ENCODE measurements at regions not wholly inside any gene's neighbourhood (a gene's known extent, or its start where the extent isn't known, plus 50 kb on each side); places are given as distances from the start of the nearest gene placed in this dataset.

DNA sequence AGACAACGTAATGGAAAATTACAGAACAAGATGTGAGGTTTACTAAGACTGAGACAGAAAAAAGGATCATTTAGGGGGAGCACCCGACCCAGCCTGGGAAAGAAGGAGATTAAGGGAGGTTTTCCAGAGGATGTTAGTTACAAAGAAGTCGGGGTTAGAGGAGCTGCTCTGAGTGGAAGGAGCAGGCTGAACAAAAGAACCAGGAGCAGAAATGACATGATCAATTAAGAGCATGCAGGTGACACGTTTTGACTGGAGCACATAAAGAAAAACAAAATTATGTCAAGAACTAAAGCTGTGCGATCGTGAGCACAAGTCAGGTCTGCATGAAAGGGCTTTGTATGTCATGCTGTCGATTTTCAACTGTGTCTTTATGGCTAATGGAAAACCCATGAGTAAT lies 417.3 kb upstream of the MARCKS start:
- DNase-seq = no peak

DNA sequence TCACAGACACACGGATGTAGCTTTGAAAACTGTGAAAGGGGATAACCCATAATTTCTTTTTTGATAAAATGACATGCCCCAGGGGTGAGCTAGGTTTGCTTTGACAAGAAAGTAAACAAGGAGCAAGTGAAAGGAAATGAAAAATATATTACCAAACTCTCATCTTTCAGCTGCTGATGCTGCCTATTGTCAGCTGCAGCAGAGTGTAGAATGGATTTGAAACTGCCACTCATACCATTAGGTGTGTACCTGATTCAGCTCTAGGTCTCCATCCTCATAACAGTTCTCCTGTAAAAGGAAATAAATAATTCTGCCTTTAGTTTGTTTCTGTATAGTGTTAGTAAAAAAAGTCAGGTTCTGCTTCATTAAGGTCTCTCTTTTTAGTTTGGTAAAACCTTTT lies 415.1 kb upstream of the MARCKS start:
- DNase-seq = no peak

DNA sequence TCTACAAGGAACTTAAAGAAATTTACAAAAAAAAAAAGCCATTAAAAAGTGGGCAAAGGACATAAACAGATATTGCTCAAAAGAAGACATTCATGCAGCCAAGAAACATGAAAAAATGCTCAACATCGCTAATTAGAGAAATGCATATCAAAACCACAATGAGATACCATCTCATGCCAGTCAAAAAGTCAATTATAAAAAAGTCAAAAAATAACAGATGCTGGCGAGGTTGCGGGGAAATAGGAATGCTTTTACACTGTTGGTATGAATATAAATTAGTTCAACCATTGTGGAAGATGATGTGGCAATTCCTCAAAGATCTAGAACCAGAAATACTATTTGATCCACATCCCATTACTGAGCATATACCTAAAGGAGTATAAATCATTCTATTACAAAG lies 411.9 kb upstream of the MARCKS start:
- DNase-seq = no peak

DNA sequence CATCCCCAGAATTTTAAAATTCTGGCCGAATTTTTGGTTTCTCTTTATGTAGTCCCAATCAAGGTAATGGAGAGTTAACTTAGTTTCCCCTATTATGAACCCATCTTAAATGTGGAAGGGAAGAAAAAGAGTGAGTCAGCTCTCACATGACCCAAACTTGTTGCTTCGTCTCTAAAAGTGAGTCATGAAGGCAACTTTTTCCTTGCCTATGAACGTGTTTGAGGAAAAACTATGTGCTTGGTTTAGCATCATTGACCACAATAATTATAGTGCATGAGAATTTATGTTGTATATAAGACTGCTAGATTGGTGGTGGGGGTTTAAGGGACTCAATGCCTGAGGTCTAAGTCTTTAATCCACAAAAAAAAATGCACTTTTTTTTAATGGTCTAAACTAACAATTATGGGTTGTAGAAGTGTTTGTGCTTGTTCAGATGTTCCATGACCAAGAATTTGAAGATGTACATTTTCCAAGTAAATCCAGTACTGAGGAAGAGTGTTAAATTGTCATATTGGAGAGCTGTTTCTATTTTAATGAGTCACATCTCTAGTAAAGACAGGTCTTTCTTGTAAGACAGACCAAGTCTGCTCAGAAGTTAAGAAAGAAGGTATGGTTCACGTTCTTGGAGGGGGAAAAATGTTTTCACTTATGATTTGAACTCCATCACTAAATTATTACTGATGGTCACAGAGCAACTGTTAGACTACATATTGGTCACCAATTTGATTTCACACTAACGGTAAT lies 409.9 kb upstream of the MARCKS start:
- DNase-seq = no peak

DNA sequence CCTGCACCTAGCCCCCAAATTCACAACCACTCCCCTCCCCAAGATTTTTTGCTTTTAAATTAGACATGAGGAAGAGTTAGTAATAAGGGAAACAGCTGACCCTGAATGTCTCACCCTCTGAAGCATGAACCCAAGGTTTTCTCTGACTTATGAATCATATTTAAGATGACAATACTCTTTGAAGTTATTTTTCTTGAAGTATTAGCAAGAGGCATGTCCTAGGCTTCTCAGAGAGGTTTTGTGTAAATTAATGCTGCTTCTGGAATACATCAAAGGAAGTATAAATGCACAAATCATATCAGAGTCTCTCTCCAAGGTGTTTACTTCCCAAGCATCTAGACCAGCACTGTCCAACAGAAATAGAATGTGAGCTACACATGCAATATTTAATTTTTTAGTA lies 408.1 kb upstream of the MARCKS start:
- DNase-seq = no peak

DNA sequence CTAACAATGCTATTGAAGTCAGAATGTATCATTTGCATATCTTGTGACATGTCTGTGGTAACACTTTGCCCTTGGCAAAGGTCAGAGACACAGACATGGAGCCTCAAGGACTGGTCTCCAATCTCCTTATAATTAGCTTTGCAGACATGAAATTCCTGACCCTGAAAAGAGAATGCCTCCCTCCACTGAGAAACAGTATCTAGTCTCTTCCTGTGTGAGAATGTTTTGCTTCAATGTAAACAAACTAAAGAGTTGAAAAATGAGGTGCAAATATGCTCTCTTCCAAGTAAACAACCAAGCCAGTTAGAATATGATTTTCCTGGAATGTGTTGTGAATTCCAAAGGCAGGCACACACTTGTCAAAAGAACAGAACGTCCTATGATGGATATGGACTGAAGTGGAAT lies 407.1 kb upstream of the MARCKS start:
- DNase-seq = no peak

DNA sequence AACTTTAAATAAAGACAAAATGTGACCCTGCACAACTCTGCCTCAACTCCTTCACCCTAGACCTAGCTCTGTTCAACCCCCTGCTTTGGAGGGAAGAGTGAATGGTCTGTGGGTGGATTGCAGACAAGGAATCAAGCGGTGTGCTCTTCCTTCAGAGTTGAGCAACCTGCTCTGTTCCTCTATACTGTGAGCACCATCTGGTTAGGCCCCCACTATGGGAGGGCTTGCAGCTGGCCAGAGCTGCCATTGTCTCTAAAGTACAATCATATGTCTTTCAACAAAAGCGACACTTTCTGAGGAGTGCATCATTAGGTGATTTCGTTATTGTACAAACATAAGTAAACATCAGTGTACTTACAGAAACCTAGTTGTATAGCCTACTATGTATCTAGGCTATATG lies 406.1 kb upstream of the MARCKS start:
- DNase-seq = no peak

DNA sequence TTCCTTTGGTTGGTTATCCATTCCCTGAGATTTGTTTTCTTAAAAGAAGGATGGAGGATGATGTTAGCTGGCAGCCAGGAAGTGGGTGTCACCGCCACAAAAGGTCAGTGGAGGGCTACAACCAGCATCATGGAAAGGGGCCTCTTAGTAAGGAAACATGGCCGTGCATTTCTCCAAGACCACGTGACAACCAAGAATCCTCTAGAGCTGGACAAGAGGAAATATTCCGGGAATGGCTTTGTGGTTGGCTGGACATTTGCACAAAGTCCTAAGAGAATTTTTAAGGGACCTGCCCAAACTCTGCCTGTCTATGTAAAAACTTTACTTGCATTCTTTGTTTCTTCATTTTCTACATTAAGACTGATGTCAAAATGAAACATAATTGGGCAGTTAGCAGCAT lies 399.9 kb upstream of the MARCKS start:
- DNase-seq = no peak

DNA sequence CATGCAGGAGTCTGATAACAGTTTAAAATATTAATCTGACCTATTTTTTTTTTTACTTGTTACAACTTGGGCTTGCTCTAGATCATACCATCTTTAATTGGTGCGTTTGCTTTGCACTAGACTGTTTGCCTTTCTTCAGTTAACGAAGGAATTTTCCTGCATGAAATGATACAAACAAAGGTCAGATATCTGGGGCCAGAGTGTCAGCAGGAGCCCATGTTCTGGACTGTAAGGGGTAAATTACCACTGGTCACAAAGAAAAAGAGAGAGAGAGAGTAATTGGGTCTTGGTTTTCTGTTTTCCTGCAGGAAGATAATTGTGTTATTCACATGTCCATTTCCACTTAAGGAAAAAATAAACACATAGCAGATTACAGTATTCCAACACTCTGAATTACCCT lies 399.4 kb upstream of the MARCKS start:
- no peak for DNase-seq

DNA sequence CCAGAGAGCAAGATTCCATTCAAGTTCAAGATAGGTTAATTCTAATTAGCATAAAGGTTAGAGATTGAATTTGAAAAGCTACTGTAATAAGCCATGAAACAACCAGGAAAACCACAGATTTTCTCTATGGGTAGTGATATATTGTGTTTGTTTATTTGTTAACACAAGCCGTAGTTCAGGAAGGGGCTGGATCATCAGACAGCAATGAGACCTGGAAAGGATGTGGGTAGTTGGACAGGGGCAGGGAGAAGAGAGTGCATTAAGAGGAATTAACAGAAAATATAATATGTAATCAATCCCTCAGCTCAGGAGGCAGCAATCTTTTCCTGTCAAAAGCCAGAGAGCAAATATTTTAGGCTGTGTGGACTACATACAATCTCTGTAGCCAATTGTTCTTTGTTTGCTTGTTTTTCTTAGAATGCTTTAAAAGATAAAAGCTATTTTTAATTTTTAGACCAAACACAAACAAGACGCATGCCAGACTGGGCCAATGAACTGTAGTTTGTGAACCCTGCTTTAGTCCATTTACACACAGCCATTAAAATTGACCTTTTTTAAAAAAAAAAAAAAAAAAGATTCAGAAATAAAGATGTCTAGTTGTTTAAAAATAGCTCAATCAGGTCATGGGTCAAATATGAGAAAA lies 398.7 kb upstream of the MARCKS start:
- no peak for DNase-seq

DNA sequence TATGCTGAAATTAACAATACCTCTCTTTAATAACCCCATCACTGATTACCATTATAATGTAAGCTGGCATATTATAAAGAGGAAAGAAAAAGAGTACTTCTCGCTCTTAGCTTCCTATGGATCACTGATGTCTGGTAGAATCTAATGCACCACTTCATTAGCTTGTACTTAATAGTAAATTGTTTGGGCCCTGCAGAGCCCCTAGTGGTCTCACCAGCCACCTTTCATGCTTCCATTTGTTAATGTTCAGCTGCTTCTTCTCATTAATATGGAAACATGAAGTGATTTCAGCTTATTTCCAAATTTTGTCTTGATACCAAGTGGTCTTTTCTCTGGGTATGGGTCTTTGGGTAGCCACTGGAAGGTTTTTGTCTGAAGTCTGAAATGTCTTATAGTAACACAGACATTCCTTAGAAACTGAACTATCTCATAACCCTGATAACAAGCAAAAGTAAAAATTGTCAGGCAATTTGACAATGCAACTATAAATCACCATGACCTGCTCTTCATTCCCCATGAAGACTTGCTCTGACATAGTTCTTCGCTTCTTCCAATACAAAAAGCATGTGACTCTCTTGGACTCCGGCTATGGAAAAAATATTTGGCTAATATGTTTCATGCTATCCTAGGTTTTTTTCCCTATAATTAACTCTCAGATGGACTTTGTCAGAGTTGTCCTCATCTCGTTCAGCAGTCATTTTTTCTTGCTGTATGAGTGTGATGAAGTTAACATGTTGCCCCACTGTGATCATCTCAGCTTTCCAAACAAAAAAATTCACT lies 395.8 kb upstream of the MARCKS start:
- no peak for DNase-seq

DNA sequence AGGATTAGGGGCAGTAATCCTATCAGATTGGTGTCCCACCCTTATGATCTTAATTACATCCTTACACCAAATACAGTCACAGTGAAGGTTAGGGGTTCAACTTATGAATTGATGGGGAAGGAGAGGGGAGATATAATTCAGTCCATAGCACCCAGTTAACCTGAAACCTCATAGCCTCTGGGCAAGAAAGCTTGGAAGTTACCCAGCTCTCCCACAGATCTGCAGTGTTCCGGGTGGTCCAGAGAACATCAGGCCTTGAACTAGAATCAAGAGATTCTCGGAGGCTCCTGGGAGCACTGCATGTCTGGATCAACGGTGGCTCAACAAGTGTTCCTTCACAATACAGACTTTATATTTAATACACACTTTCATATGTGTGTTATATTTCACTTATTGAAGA lies 392.6 kb upstream of the MARCKS start:
- no peak for DNase-seq

DNA sequence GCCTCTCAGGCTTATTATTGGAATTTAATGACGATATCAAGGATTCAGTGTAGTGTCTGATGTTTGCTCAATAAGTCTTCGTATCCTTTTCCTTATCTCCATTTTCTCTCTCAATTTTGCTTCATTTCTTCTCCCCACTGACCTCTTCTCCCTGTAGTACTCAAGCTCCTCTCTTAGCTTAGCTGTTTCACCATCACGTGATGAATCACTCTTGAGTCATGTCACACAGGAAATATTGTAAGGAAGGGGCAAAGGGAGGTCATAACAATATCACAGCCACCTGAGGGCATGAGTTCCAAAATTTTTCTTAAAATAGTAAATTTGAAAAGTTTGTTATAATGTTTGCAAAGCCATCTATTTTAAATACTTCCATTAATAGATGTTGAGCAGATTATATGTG lies 392.2 kb upstream of the MARCKS start:
- DNase-seq = no peak

DNA sequence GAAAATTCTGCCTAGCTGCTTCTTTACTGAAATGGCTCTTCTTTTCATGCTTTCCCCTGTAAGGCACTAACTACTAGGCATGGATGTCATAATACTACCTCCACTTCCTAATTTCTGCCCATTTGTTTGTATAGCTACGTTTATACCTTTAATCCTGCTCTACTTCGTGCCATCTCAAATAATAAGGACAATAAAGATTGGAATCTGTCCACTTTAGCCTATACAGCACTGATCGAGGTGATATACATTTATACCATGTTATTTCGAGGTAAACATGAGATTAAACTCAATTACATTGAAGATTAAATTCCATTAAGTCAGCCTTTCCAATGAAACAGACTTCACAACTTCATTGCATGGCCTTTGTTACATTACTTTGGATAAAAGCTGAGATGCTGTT lies 390.6 kb upstream of the MARCKS start:
- no peak for DNase-seq

DNA sequence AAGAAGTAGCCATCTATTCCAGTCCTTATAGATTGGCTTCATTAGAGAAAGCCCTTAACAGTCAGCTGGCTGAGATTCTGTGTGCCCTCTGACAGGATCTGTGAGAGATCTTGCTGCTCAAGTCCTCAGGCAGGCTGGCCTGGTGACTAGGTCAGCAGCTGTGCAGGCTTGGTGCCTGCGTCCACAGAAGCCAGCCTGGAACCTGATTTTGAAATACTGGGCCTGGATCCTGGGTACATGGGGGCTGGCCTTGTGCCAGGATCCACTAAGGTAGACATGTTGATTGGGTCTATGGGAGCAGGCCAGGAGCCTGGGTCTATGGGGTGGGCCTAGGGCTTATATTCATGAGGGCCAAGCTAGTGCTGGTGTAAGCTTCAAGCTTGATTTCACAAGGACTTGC lies 381.8 kb upstream of the MARCKS start:
- DNase-seq = no peak

DNA sequence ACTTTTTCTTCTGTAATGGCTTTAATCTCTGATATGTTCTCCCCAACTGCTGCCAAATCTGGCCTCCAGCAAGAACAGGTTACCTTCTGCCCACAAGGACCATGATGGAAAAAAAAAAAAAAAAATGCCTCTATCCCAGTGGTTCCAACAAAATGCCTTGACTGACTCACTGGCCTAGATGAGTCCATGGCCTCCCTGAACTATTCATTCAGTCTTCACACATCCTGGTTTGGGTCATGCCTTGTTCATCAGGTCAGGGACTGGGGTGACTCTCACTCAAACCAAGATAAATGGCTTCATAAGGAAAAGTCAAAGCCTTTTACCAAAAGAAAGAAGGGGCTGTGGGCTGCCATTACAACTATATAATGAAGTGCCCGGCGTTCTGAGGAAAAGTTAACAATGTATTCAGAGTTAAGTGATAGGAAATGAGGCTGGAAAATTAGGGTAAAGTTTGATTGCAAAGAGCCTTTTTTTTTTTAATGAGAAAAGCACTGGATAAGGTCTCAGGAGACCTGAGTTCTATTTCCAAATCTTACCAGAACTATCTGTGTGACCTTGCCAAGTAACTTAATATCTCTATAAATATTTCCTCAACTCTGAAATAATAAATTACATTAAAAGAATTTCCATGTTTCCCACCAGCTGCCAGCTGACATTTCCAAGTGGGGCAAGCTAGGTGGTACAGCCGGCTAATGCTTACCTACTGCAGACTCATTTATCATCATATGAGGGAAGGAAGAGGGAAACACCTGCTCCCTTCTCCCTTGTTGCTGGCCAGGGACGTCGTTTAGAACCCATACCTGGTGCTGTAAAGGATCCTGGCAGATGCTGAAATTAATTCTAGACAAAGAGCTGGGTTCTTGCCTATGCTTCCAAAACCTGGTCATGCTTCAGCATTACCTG lies 380.0 kb upstream of the MARCKS start:
- no peak for DNase-seq

DNA sequence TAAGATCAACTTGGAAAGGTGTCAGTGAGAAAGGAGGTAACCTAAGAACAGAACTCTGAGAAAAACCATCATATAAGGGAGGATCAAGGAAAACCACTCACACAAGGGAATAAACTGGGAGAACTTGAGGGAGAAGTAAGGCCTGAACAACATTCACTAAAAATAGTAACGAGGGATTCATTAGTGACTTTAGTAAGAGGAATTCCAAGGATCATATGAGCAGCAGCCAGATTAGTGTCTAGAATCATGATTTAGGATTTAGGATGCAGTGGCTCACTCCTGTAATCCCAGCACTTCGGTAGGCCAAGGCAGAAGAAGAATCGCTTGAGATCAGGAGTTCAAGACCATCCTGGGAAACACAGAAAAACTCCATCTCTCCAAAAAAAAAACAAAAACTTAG lies 376.5 kb upstream of the MARCKS start:
- no peak for DNase-seq

DNA sequence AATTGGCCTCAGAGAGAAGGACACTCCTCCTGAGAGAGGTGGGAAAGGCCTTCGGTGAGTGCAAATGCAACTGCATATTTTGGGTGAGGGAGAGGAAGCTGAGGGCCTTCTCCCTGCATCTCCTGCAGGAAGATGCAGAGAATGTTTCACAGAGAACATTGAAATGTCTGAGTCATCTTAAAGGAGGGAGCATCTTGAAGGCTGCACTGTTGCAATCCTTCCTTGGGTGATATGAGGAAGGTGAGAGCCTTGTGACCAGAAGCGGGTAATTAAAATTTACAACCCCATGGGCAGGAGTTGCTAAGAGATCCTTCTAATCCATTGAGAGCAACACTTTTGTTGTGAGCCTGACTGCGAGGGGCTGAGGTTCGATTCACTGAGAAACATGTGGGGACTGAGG lies 375.7 kb upstream of the MARCKS start:
- DNase-seq = no peak

DNA sequence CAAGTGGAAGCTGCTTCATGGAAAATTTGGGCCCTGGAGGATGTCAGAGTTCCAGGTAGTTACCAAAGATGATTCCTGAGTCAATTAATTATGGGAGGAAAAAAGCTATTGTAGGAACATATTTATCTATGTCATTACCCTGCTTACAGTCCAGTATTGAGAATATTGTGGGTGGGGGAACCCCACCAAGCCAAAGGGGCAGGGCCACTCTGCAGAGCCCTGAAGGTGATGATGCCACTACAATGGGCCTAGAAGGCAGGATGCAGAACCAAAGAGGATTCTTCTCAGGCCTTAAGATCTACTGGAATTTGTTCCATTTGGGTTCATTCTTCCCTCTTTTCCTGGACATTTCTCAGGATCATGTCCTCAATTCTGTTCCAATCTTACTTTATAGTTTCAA lies 375.2 kb upstream of the MARCKS start:
- DNase-seq = no peak

DNA sequence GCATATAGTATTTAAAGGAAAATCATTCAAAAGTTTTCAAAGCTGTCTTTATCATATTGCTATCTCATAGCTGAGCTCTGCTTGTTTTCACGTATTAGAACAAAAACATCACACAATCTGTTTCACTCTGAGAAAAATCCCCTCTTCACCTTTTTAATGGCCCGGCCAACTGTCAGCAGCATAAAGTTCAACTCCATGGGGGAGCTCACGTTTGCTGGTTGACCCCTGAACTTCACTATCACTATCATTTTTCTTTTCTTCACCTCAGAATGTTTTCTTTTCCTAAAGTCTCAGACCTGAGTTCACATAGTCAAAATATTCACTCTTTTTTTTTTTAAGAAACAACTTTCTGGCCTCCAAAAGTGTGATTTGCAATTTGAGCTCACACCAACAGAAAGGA lies 374.4 kb upstream of the MARCKS start:
- no peak for DNase-seq

DNA sequence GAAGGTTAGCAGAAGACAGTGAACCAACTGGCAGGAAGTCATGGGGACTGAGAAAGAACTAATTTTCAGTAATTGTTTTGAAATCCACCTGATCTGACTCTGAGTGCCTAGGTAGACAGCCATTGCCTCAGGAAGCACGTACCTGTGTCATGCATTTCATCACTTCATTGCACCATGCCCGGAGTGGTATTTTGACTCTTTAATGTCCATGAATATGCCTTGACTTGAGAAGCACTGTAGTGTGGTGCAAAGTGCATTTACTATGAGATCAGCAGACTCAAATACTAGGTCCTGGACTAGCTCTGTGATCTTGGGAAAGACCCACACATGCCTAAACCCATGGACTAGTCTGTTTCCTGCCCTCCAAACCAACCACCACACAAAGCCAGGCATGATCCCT lies 370.9 kb upstream of the MARCKS start:
- no peak for DNase-seq

DNA sequence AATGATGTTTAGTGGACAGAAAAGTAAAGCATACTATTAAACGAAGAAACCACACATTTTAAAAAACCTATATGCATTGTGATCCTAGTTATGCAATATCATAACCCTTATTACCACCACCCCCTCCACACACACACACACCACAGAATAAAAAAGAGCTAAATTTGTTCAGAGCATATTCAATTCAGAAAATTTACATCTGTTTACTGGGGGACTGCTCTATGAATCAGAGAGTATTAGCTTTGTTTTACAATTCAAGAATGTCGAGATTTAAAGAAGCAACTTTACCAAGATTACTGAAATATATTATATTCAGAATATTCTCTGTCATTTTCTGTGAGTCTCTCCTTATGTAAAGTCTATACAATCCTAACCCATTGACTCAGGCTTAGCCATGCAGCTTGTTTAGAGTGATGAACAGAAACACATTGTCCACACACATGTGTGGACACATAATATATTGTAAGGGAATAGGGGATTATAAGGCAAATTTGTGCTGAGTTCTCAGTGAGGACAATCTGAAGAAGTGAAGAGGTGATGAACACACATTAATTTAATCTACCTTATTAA lies 369.6 kb upstream of the MARCKS start:
- no peak for DNase-seq

DNA sequence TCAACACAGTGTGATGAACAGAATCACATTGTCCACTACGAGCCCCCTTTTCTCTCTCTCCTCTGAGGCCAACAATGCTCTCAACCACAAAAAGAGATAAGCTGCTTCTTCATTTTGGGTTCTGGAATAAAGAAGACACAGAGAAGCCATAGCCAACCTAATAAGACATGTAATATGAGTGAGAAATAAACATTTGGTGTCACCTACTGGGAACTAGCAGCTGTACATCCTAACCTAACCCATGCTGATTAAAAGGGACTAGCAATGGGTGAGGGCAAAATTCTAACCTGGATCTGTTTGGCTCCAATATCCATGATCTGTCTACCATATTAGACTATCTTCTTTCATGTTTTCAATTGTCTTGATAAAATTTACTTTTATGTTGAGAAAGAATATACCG lies 369.1 kb upstream of the MARCKS start:
- DNase-seq = no peak
